Immature natural killer cell (primary cell): ENCODE measurements at regions not wholly inside any gene's neighbourhood (a gene's known extent, or its start where the extent isn't known, plus 50 kb on each side); places are given as distances from the start of the nearest gene placed in this dataset.

Experiments
- DNase-seq, 3 donors: peaks; one replicate each; pipeline ENCODE4 v3.0.0; 2022; ENCODE audit warnings: mixed read lengths in 1 of 3
- H3K27ac Mint-ChIP-seq, 6 donors: one replicate each; pipeline ENCODE4 v1.8.0; 2020; ENCODE audit warnings: mixed read lengths in 6 of 6, mild to moderate bottlenecking in 5 of 6, inconsistent platforms in 4 of 6, moderate library complexity in 3 of 6
- H3K27me3 Mint-ChIP-seq, 3 donors: one replicate each; pipeline ENCODE4 v1.8.0; 2020 to 2021; ENCODE audit warnings: low read depth in 3 of 3, mild to moderate bottlenecking in 3 of 3, mixed read lengths in 3 of 3, moderate library complexity in 3 of 3, inconsistent platforms in 1 of 3
- H3K36me3 Mint-ChIP-seq, 3 donors: one replicate each; pipeline ENCODE4 v1.8.0; 2020; ENCODE audit warnings: mixed read lengths in 3 of 3, inconsistent platforms in 2 of 3, mild to moderate bottlenecking in 2 of 3
- H3K4me1 Mint-ChIP-seq, 2 donors: one replicate each; pipeline ENCODE4 v1.8.0; 2020; ENCODE audit warnings: inconsistent platforms in 2 of 2, mild to moderate bottlenecking in 2 of 2, mixed read lengths in 2 of 2, moderate library complexity in 1 of 2
- H3K4me3 Mint-ChIP-seq, 5 donors: one replicate each; pipeline ENCODE4 v1.8.0; 2020; ENCODE audit warnings: mild to moderate bottlenecking in 5 of 5, mixed read lengths in 5 of 5, inconsistent platforms in 3 of 5, moderate library complexity in 3 of 5
- H3K9me3 Mint-ChIP-seq, 6 donors: one replicate each; pipeline ENCODE4 v1.8.0; 2020; ENCODE audit warnings: mild to moderate bottlenecking in 6 of 6, mixed read lengths in 6 of 6, inconsistent platforms in 4 of 6, moderate library complexity in 3 of 6

DNA sequence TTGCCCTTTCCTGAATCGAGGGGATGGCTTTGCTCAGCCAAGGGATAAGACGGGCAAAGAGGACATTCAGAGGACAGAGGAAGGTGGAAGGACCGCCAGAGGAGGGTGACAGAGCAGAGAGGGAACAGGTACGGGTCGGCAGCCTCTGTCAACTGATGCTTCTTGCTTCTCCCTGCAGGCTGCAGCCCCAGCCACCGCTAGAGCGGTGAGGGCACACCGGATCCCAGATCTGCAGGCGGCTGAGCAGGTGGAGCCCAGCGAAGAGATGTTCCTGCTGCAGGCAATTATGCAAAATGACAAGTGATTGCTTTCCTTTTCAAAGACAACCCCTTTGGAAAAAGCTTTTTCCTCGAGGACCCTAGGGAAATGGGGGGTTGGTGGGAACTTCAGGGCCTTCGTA, 181.9 kb upstream of the ANKRD30A start:
- peaks cover 0 to 3% (median 0%) of the 10 kb centered on the region in 3 donors for H3K36me3 Mint-ChIP-seq
- H3K27ac Mint-ChIP-seq: no peak overlapping the region
- peaks cover 1 to 2% (median 2%) of the 10 kb centered on the region in 3 donors for H3K27me3 Mint-ChIP-seq
- no peak for DNase-seq
- H3K9me3 Mint-ChIP-seq: peaks cover 3 to 39% (median 13%) of the 10 kb centered on the region in 6 donors
- no peaks in the 10 kb centered on the region for H3K4me1 Mint-ChIP-seq
- no peak overlapping the region for H3K4me3 Mint-ChIP-seq

DNA sequence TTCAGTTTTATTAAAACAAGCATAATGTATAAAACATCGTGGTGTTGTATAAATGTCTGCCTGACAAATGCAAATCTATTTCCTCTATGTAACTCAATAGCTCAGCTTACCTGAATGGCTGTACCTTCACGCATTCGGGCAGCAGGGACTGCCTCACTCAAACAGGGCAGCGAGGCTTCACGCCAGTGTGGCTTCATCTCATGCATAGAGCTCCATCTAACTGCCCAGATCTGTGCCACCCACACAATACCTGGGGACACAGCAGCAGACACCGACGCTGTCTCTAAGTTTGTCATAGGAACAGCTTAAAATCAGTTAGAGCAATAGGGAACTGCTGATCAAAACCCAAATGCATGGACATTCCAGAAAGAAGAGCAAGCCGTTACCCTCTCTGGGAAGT, 182.8 kb upstream of the ANKRD30A start:
- peaks cover 3 to 38% (median 12%) of the 10 kb centered on the region in 6 donors for H3K9me3 Mint-ChIP-seq
- H3K4me1 Mint-ChIP-seq: no peaks in the 10 kb centered on the region
- H3K27ac Mint-ChIP-seq: no peak overlapping the region
- no peak overlapping the region for H3K4me3 Mint-ChIP-seq
- DNase-seq: no peak
- H3K36me3 Mint-ChIP-seq: peaks cover 0 to 3% (median 0%) of the 10 kb centered on the region in 3 donors
- peaks cover 1 to 2% (median 2%) of the 10 kb centered on the region in 3 donors for H3K27me3 Mint-ChIP-seq

DNA sequence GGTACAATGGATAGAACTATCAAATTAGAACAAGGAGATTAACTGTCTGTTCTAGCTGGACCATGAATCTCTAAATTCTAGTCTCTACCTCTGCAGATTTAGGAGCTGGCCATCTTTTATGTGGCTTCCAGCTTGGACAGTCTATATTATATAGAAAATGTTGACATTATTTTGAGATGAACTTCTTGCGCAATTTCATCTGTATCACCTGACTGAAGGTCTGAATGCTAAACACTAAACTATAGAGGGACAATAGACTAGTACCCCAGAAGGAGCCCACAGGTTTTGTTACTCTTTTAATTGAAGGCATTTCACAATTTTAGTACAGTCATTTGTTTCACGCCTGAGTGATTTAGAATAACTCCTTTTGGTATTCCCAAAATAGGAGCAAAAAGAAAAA, 222.4 kb upstream of the ANKRD30A start:
- DNase-seq: no peak
- Mint-ChIP-seq H3K36me3 (no peaks in the 10 kb centered on the region), H3K4me1 (no peaks in the 10 kb centered on the region)

DNA sequence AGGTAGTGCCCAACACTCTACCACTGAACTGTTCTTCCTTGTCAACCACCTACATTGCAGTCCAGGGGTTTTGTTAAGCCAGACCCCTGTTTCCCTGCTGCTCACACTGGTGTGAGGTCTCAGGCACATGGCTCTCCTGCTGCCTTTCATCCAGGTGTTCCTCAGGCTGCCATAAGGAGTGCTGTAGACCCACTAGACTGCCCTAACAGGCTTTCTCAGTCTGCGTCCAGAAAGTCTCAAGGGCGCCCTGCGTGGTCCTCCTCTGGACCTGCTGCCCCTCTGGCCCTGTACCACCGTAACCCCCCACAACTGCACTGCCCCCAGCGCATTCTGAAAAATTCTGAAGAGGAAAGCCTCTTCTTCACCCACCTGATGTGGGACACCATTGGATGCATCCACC, 225.7 kb upstream of the ANKRD30A start:
- H3K4me1 Mint-ChIP-seq: no peaks in the 10 kb centered on the region
- H3K4me3 Mint-ChIP-seq: no peak overlapping the region

More for the DNA sequence above, 222.4 kb upstream of the ANKRD30A start:
- H3K27ac Mint-ChIP-seq: no peak overlapping the region
- no peak overlapping the region for H3K4me3 Mint-ChIP-seq
- peaks cover 0 to 2% (median 0%) of the 10 kb centered on the region in 3 donors for H3K27me3 Mint-ChIP-seq
- H3K9me3 Mint-ChIP-seq: peaks cover 0 to 13% (median 4%) of the 10 kb centered on the region in 6 donors

DNA sequence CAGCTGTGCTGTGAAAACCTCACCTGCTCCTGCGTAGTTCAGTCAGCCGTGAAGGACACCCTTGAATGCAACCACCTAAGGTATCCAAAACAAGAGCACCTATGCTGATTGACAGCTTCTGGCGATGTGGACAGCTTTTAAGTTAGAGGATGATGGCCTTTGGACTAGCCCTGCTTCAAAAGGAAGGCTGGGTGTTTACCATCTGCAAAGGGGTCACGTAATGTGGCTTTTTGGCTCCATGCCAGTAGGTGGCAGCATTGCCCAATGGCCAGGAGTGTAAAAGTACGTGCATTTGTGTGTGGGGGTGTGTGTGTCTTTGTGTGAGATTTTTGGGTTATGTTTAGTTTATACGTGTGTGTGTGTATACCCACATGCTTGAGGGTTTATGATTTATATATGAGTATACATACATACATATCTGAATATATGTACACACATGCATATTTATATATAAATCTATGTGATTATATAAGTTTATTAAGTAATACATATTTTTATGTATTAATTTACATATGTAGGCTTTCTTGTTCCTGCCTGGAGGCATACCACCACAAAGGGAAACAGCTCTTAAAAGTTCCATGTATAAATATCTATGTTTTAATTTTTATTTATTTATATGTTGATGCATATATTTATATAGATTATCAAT, 236.3 kb upstream of the ANKRD30A start:
- H3K9me3 Mint-ChIP-seq: peaks cover 0 to 3% (median 0%) of the 10 kb centered on the region in 6 donors
- no peaks in the 10 kb centered on the region for H3K4me1 Mint-ChIP-seq
- no peak overlapping the region for H3K4me3 Mint-ChIP-seq
- H3K36me3 Mint-ChIP-seq: no peaks in the 10 kb centered on the region
- peaks cover 0 to 2% (median 0%) of the 10 kb centered on the region in 3 donors for H3K27me3 Mint-ChIP-seq
- DNase-seq: peak in 1 of 3 donors; percentile 1
- peak overlapping the region in 1 of 6 donors; percentile 0 for H3K27ac Mint-ChIP-seq

More for the DNA sequence above, 225.7 kb upstream of the ANKRD30A start:
- Mint-ChIP-seq H3K36me3 (no peaks in the 10 kb centered on the region), H3K27me3 (peaks cover 0 to 6% (median 0%) of the 10 kb centered on the region in 3 donors), H3K27ac (no peak overlapping the region), H3K9me3 (peaks cover under 1 to 19% (median 6%) of the 10 kb centered on the region in 6 donors)
- no peak for DNase-seq

DNA sequence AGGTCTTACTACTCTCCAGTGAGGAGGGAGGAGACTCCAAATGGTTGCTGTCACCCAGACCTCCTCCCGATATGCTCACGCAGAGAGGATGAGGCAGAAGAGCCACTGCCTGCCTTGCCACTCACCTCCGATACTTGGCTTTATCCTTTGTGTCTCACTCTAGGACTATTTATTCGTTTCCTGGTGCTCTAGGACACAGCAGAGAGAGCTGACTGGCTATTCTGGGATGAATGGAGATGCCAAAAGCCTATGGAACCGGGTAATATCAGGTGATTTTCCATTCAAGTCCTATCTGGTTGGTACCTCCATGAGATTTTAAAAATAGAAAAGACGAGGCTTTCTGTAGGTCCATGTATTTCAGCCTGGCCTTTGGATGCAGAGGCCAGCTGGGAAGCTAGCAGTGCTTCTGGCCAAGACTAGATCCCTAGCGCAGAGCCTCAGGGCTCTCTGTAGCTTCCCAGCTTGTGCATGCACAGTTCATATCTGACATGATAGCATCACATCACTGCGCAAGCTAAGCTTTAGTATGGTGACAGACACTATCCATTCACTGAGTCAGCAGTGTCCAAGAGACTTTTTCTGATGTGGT, 239.0 kb upstream of the ANKRD30A start:
- peaks cover 0 to 3% (median 2%) of the 10 kb centered on the region in 3 donors for H3K27me3 Mint-ChIP-seq
- no peak for DNase-seq
- H3K4me3 Mint-ChIP-seq: no peak overlapping the region
- no peaks in the 10 kb centered on the region for H3K36me3 Mint-ChIP-seq
- H3K4me1 Mint-ChIP-seq: no peaks in the 10 kb centered on the region
- no peaks in the 10 kb centered on the region for H3K9me3 Mint-ChIP-seq
- no peak overlapping the region for H3K27ac Mint-ChIP-seq

DNA sequence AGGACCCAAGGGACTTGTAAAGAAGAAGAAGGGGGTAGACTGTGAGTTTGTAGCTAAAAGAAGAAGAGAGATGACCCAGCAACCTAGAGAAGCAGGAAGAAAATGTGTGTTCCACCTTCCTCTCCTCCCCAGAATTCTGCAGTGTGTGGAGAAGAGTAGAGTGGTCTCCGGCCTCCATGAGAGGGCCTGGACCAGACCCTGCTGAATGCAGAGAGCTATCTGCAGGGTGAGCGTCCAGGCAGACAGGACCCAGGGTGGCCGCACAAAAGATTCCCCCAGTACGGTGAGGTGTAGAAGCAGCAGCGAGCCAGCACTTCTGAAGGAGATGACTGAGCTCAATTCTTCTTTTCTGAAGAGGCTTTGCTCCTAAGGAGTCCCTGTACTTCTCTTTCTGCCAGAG, 239.7 kb upstream of the ANKRD30A start:
- H3K27me3 Mint-ChIP-seq: peaks cover 0 to 3% (median 2%) of the 10 kb centered on the region in 3 donors
- DNase-seq: no peak
- no peaks in the 10 kb centered on the region for H3K9me3 Mint-ChIP-seq
- H3K4me1 Mint-ChIP-seq: no peaks in the 10 kb centered on the region
- no peak overlapping the region for H3K27ac Mint-ChIP-seq
- no peak overlapping the region for H3K4me3 Mint-ChIP-seq
- no peaks in the 10 kb centered on the region for H3K36me3 Mint-ChIP-seq

DNA sequence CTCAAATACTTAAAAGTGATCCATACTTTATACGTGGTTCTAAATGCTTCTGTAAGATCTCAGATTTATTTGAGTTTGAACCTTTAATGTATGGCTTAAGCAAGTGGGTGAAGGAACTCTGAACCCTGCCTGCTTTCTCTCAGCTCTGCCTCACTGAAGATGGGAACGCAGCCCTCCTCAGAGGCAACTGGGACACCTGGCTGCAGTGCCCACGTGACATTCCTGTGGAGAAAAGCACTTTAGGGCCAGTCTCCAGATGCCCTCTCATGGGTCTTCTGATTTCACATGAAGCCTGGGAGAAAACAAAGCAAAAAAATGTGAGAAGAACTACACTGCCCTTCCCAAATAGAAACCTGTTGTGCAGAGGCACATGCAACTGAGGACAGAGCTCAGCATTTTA, 242.6 kb upstream of the ANKRD30A start:
- H3K4me1 Mint-ChIP-seq: no peaks in the 10 kb centered on the region
- no peaks in the 10 kb centered on the region for H3K9me3 Mint-ChIP-seq
- DNase-seq: no peak
- H3K27me3 Mint-ChIP-seq: peaks cover 0 to 3% (median 2%) of the 10 kb centered on the region in 3 donors
- no peaks in the 10 kb centered on the region for H3K36me3 Mint-ChIP-seq
- no peak overlapping the region for H3K4me3 Mint-ChIP-seq
- H3K27ac Mint-ChIP-seq: no peak overlapping the region

DNA sequence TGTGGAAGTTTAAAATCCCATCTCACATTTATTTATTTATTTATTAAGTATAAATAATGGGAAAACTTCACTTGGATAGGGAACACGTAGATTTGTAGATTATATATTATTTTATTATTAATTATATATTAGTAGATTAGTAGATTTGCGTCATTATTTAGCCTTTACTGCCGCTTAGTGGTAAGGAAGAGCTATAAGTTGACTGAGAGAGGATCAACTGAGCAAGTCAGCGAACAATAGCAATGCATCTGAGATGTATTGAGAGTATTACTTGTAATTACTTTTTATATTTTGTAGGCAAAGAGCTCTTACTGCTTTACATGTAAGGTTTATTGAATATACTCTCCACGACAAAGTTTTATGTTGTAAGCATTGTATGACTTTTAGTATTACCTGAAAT, 244.5 kb upstream of the ANKRD30A start:
- DNase-seq: no peak
- Mint-ChIP-seq H3K27me3 (peaks cover 0 to 3% (median 2%) of the 10 kb centered on the region in 3 donors), H3K4me3 (no peak overlapping the region), H3K36me3 (no peaks in the 10 kb centered on the region), H3K27ac (no peak overlapping the region), H3K9me3 (no peaks in the 10 kb centered on the region), H3K4me1 (no peaks in the 10 kb centered on the region)

DNA sequence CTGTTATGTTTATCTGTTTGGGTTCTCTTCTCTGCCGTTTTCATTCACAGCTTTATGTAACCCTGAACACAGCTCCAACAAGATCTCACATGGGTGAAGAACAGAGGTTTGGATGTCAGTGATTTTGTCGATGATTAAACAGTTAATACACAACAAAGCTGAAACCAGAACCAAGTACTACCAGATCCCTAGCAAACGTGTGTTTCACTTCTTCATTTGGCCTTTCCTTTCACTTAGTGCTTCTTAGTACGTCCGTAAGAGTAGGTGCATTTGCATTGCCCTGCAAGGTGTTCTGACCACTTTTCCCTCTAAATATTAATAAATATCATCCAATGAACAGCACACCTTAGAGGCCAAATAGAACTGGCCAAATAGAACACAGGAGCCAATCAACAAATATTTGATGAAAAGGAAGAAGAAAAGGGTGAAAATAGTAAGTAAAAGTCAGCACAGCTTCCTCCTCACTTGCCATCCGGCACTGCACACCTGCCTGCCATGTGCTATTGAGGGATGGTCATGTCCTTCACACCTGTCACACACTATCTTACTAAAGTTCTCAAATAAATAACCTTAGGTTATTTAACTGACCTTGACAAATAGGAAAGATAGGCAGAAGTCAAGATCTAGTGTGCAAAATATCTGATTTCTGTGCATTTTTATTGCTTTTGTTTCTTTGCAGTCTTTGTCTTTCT, 252.6 kb upstream of the ANKRD30A start:
- Mint-ChIP-seq H3K4me1 (no peaks in the 10 kb centered on the region), H3K4me3 (no peak overlapping the region)

DNA sequence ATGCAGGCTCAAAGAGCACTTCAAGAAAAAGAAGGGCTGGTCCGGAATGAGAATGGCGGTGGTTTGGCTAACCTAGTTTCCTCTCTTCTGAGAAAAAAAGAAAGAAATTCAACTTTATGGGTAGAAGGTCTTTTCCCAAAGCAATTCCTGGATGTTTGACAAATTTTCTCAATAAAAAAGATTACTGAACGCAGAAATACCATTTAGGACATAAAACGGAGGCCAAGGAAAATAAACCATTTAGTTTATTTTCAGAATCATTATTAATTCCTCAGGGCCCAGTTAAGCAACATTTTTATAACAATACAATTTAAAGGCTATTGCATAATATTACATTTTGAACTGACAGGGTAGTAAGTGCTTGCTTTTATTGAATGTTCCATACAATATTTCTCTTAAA, 284.6 kb upstream of the ANKRD30A start:
- H3K27ac Mint-ChIP-seq: no peak overlapping the region
- no peak for DNase-seq
- no peaks in the 10 kb centered on the region for H3K36me3 Mint-ChIP-seq
- peaks cover 0 to 7% (median 2%) of the 10 kb centered on the region in 6 donors for H3K9me3 Mint-ChIP-seq
- H3K4me3 Mint-ChIP-seq: no peak overlapping the region
- H3K4me1 Mint-ChIP-seq: no peaks in the 10 kb centered on the region
- H3K27me3 Mint-ChIP-seq: peaks cover 0 to 2% (median 0%) of the 10 kb centered on the region in 3 donors

More for the DNA sequence above, 252.6 kb upstream of the ANKRD30A start:
- Mint-ChIP-seq H3K36me3 (no peaks in the 10 kb centered on the region), H3K27ac (no peak overlapping the region), H3K27me3 (no peaks in the 10 kb centered on the region), H3K9me3 (peaks cover 0 to 6% (median 0%) of the 10 kb centered on the region in 6 donors)
- no peak for DNase-seq

DNA sequence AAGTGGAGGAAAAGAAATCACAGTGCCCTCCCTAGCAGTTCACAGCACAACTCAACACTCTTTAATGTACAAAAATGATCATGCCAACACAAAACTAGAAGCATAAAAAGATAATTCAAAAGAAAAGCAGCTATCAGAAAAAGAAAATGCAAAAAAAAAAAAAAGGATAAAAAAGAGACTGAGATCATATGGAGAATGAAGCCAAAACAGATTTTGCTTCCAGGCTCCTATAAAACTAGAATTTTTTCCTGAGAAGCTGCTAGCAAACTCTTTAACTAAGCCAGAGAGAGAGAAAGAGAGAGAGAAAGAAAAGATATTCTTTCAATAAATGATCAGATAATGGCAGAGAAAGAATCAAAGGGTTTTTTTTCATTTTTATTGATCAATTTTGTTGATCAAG, 288.0 kb upstream of the ANKRD30A start:
- no peak overlapping the region for H3K27ac Mint-ChIP-seq
- peaks cover 0 to 7% (median 0%) of the 10 kb centered on the region in 6 donors for H3K9me3 Mint-ChIP-seq
- peaks cover 0 to 2% (median 0%) of the 10 kb centered on the region in 3 donors for H3K27me3 Mint-ChIP-seq
- H3K4me1 Mint-ChIP-seq: no peaks in the 10 kb centered on the region
- H3K36me3 Mint-ChIP-seq: no peaks in the 10 kb centered on the region
- no peak for DNase-seq
- H3K4me3 Mint-ChIP-seq: no peak overlapping the region

DNA sequence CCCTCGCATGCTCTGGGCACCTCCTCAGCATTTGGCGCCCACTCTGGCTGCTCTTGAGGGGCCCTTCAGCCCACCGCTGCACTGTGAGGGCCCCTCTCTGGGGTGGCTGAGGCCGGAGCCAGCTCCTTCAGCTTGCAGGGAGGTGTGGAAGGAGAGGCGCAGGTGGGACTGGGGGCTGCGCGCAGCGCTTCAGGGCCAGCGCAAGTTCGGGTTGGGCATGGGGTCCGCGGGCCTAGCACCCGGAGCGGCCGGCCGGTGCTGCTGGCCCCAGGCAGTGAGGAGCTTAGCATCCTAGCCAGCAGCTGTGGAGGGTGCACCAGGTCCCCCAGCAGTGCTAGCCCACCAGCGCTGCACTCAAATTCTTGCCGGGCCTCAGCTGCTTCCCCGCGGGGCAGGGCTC, 305.6 kb upstream of the ANKRD30A start:
- H3K4me3 Mint-ChIP-seq: no peak overlapping the region
- peaks cover 0 to 50% (median 6%) of the 10 kb centered on the region in 6 donors for H3K9me3 Mint-ChIP-seq
- no peaks in the 10 kb centered on the region for H3K27me3 Mint-ChIP-seq
- no peak overlapping the region for H3K27ac Mint-ChIP-seq
- no peaks in the 10 kb centered on the region for H3K36me3 Mint-ChIP-seq
- no peak for DNase-seq
- H3K4me1 Mint-ChIP-seq: no peaks in the 10 kb centered on the region

DNA sequence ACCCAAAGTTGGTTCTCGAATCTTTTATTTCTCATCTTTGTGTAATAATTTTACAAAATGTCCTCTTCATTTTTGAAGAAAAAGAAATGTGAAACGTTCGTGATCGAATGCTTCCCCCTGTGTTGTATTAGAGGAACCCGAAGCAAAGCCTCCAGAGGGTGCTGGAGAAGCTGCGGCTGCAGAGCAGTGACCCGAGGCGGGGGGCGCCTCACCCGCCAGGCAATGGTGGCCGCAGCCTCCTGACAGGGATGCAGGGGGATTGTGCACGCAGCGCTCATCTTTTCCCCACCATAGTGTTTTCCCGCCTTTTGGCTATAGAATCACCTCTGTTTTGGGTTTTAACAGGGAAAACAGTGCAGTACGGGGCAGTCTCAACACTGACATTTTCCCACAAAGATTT, 307.5 kb upstream of the ANKRD30A start:
- DNase-seq: no peak
- H3K9me3 Mint-ChIP-seq: peaks cover 0 to 37% (median 5%) of the 10 kb centered on the region in 6 donors
- no peaks in the 10 kb centered on the region for H3K4me1 Mint-ChIP-seq
- H3K4me3 Mint-ChIP-seq: no peak overlapping the region
- no peak overlapping the region for H3K27ac Mint-ChIP-seq
- H3K27me3 Mint-ChIP-seq: no peaks in the 10 kb centered on the region
- H3K36me3 Mint-ChIP-seq: no peaks in the 10 kb centered on the region
